ENCODE measurements at regions not wholly inside any gene's neighbourhood (a gene's known extent, or its start where the extent isn't known, plus 50 kb on each side); places are given as distances from the start of the nearest gene placed in this dataset.

DNA sequence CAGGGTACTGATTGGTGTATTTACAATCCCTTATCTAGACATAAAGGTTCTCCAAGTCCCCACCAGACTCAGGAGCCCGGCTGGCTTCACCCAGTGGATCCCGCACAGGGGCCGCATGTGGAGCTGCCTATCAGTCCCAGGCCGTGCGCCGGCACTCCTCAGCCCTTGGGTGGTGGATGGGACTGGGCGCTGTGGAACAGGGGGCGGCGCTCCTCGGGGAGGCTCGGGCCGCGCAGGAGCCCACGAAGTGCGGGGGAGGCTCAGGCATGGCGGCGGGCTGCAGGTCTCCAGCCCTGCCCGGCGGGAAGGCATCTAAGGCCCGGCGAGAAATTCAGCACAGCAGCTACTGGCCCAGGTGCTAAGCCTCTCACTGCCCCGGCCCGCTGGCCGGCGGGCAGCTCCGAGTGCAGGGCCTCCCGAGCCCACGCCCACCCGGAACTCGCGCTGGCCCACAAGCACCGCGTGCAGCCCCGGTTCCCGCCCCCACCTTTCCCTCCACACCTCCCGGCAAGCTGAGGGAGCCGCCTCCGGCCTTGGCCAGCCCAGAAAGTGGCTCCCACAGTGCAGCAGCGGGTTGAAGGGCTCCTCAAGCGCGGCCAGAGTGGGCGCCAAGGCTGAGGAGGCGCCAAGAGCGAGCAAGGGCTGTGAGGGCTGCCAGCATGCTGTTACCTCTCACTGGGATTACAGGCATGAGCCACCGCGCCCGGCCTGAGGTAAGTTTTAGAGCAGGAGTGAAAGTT, 60.0 kb upstream of the SCEL start:
- no peak for DNase-seq
- no TSS peak for BruUV-seq (replicated peaks)
- CTCF ChIA-PET, result no interaction called here
- TF ChIP-seq, protein P1, sequence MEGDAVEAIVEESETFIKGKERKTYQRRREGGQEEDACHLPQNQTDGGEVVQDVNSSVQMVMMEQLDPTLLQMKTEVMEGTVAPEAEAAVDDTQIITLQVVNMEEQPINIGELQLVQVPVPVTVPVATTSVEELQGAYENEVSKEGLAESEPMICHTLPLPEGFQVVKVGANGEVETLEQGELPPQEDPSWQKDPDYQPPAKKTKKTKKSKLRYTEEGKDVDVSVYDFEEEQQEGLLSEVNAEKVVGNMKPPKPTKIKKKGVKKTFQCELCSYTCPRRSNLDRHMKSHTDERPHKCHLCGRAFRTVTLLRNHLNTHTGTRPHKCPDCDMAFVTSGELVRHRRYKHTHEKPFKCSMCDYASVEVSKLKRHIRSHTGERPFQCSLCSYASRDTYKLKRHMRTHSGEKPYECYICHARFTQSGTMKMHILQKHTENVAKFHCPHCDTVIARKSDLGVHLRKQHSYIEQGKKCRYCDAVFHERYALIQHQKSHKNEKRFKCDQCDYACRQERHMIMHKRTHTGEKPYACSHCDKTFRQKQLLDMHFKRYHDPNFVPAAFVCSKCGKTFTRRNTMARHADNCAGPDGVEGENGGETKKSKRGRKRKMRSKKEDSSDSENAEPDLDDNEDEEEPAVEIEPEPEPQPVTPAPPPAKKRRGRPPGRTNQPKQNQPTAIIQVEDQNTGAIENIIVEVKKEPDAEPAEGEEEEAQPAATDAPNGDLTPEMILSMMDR (IDR thresholded peaks at IDR 0.05; ENCODE audit: unreplicated experiment), result no peak
- H3K4me3 Mint-ChIP-seq (ENCODE audit: low read depth, unreplicated experiment), result no peak overlapping the region
- no peaks in the 10 kb centered on the region for H3K36me3 Mint-ChIP-seq (ENCODE audit: insufficient read depth, unreplicated experiment)
- intact Hi-C loops (cut with micrococcal nuclease; ENCODE audit: unreplicated experiment), result no loop called here
- no peaks in the 10 kb centered on the region for H3K27me3 Mint-ChIP-seq (ENCODE audit: unreplicated experiment)
- H3K27ac Mint-ChIP-seq (ENCODE audit: unreplicated experiment), result no peak overlapping the region
- no peaks in the 10 kb centered on the region for H3K4me1 Mint-ChIP-seq (ENCODE audit: low read depth, unreplicated experiment)
- H3K9me3 Mint-ChIP-seq (ENCODE audit: low read depth, unreplicated experiment), result no peaks in the 10 kb centered on the region

DNA sequence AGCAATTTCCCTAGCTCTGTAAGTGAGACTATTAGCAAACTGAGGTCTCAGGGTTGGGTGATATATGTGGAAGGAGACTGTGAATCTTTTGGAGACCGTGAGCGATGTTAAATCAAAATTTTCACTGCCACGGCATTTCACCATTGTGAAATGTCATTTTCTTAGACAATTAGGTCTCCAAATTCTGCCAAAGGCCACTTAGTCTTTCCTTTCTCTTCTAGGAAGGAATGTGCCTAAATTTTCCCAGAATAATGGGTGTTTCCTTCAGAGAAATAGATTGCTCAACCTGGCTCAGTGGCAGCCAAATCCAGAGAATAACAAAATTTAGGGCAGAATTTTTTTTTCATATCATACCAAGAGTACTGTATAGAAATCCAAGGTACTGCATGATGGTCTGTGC, 64.5 kb upstream of the SCEL start:
- no peaks in the 10 kb centered on the region for H3K27me3 Mint-ChIP-seq (ENCODE audit: unreplicated experiment)
- intact Hi-C loops (cut with micrococcal nuclease; ENCODE audit: unreplicated experiment), result no loop called here
- no TSS peak for BruUV-seq (replicated peaks)
- H3K4me1 Mint-ChIP-seq (ENCODE audit: low read depth, unreplicated experiment), result no peaks in the 10 kb centered on the region
- H3K4me3 Mint-ChIP-seq (ENCODE audit: low read depth, unreplicated experiment), result no peak overlapping the region
- TF ChIP-seq, protein P1 (IDR thresholded peaks at IDR 0.05; ENCODE audit: unreplicated experiment), result no peak
- H3K36me3 Mint-ChIP-seq (ENCODE audit: insufficient read depth, unreplicated experiment), result no peaks in the 10 kb centered on the region
- CTCF ChIA-PET, result no interaction called here
- no peak overlapping the region for H3K27ac Mint-ChIP-seq (ENCODE audit: unreplicated experiment)
- H3K9me3 Mint-ChIP-seq (ENCODE audit: low read depth, unreplicated experiment), result no peaks in the 10 kb centered on the region
- no peak for DNase-seq

DNA sequence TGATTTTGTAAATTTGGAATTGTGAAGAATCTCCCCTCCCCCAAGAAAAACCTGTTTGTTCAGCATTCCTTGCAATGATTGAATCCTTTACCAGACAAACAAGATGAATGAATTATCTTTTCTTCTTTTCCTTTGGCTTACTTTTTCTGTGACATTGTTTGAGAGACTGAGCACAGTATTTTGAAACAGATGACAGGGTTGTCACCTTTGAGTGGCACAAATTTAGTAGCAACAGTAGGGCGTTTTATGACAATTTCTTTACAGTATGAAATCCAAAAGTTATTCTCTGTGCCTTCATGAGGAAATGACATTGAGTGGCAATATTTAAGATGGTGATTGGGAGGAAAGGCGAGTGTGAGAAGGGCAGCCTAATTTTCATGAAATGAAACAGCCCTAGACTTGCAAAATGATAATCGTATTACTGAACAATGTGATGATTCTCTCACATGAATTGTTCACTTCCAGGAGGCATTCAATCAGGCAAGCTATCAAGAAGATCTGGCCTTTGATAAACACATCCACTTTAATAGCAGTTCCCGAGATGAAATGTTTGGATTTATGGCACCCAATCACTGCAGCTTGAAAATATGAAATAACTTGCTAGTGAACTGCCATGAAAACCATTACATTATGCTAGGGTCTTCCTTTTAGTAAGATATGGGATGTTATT, 68.6 kb upstream of the SCEL start:
- no TSS peak for BruUV-seq (replicated peaks)
- TF ChIP-seq, protein P1 (IDR thresholded peaks at IDR 0.05; ENCODE audit: unreplicated experiment), result no peak
- H3K36me3 Mint-ChIP-seq (ENCODE audit: insufficient read depth, unreplicated experiment), result no peaks in the 10 kb centered on the region
- no peak for DNase-seq
- CTCF ChIA-PET, result no interaction called here
- H3K27me3 Mint-ChIP-seq (ENCODE audit: unreplicated experiment), result no peaks in the 10 kb centered on the region
- H3K9me3 Mint-ChIP-seq (ENCODE audit: low read depth, unreplicated experiment), result no peaks in the 10 kb centered on the region
- no peaks in the 10 kb centered on the region for H3K4me1 Mint-ChIP-seq (ENCODE audit: low read depth, unreplicated experiment)
- H3K27ac Mint-ChIP-seq (ENCODE audit: unreplicated experiment), result no peak overlapping the region
- intact Hi-C loops (cut with micrococcal nuclease; ENCODE audit: unreplicated experiment), result no loop called here
- H3K4me3 Mint-ChIP-seq (ENCODE audit: low read depth, unreplicated experiment), result no peak overlapping the region

DNA sequence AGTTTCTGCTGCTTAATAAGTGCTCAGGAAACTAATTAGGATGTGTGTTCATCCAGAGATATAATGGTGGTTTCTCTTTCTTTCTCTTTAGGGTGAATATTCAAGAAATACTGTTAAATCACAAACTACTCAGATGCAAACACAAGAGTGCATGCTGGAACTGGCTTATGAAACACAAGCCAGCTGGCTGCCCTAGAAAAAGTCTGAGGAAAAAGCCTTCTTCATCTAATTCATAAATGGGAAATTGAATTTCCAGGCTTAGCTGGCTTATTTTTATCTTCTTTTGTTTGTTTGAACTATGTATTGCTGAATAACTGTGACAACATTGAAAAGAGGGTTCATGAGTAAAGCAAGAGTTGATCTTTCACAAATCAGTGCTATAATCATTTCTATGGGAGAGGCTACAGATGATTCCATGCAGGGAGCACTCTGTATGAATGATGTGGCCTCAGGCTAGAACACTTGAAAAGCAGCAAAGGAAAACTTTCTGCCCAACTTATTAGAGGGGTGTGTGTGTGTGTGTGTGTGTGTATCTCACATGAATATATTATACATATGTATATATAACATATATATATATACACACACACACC, 69.8 kb upstream of the SCEL start:
- TF ChIP-seq, protein P1 (IDR thresholded peaks at IDR 0.05; ENCODE audit: unreplicated experiment), result no peak
- Mint-ChIP-seq H3K9me3 (ENCODE audit: low read depth, unreplicated experiment) (no peaks in the 10 kb centered on the region), H3K4me3 (ENCODE audit: low read depth, unreplicated experiment) (no peak overlapping the region), H3K27me3 (ENCODE audit: unreplicated experiment) (no peaks in the 10 kb centered on the region), H3K36me3 (ENCODE audit: insufficient read depth, unreplicated experiment) (no peaks in the 10 kb centered on the region), H3K27ac (ENCODE audit: unreplicated experiment) (no peak overlapping the region), H3K4me1 (ENCODE audit: low read depth, unreplicated experiment) (no peaks in the 10 kb centered on the region)
- BruUV-seq (replicated peaks), result no TSS peak
- DNase-seq, result no peak
- intact Hi-C loops (cut with micrococcal nuclease; ENCODE audit: unreplicated experiment), result no loop called here
- CTCF ChIA-PET, result no interaction called here

Measured in Calu3 (cell line).